GM10266 (cell line): ENCODE measurements at regions not wholly inside any gene's neighbourhood (a gene's known extent, or its start where the extent isn't known, plus 50 kb on each side); places are given as distances from the start of the nearest gene placed in this dataset.

Source experiments
- DNase-seq: peaks from one replicate; pipeline ENCODE4 v3.0.0; 2012; ENCODE audit errors: extremely low spot score
- CTCF ChIP-seq: IDR thresholded peaks from 2 replicates; pipeline ENCODE4 v1.5.1; 2012; ENCODE audit warnings: mild to moderate bottlenecking, low read depth; ENCODE audit not compliant: control insufficient read depth, insufficient read depth; ENCODE audit errors: missing control alignments

GRCh38 chr4:30641345-30641744 lies 78.8 kb upstream of the PCDH7 start:
- no peak for TF ChIP-seq CTCF
- no peak for DNase-seq

GRCh38 chr4:30642567-30642966 lies 77.6 kb upstream of the PCDH7 start:
- no peak for DNase-seq
- no peak for TF ChIP-seq CTCF

- no peak for DNase-seq
- no peak for TF ChIP-seq CTCF
Observed at GRCh38 chr4:30653291-30653690, 66.9 kb upstream of the PCDH7 start.

GRCh38 chr4:30656828-30657227 lies 63.3 kb upstream of the PCDH7 start:
- no peak for TF ChIP-seq CTCF
- no peak for DNase-seq

- no peak for DNase-seq
- no peak for TF ChIP-seq CTCF
Observed at GRCh38 chr4:30667919-30668318, 52.2 kb upstream of the PCDH7 start.

GRCh38 chr4:30670206-30670605 lies 50.0 kb upstream of the PCDH7 start:
- DNase-seq: no peak
- no peak for TF ChIP-seq CTCF
